Retinal pigment epithelial cell (primary cell): ENCODE measurements at regions not wholly inside any gene's neighbourhood (a gene's known extent, or its start where the extent isn't known, plus 50 kb on each side); places are given as distances from the start of the nearest gene placed in this dataset.
A peak's percentile ranks its signal among the peaks of the same experiment; 100 is the strongest.

Experiments used
- DNase-seq: peaks from one replicate; pipeline ENCODE4 v3.0.0-alpha.2; 2010; ENCODE audit warnings: low read depth
- H3K4me3 ChIP-seq: 2 replicates; pipeline ENCODE4 v1.5.1; 2011; ENCODE audit warnings: mild to moderate bottlenecking, low read length, control low read depth, moderate library complexity
- CTCF ChIP-seq: conservative IDR thresholded peaks from 2 replicates; pipeline ENCODE4 v1.5.1; 2011; ENCODE audit warnings: low read depth, low read length, control low read depth, inconsistent platforms

GRCh38 chr1:55385402-55386018 lies 170.3 kb upstream of the USP24 start:
- no peak overlapping the region for H3K4me3 ChIP-seq
- TF ChIP-seq CTCF: no peak
- DNase-seq: no peak

- DNase-seq: no peak
- TF ChIP-seq CTCF: no peak
- no peak overlapping the region for H3K4me3 ChIP-seq
These were observed 169.5 kb upstream of the USP24 start for GRCh38 chr1:55384637-55385036.

GRCh38 chr1:55382806-55383305 lies 167.7 kb upstream of the USP24 start:
- H3K4me3 ChIP-seq: no peak overlapping the region
- no peak for DNase-seq
- no peak for TF ChIP-seq CTCF

GRCh38 chr1:55381983-55382382 lies 166.8 kb upstream of the USP24 start:
- no peak for DNase-seq
- TF ChIP-seq CTCF: no peak
- H3K4me3 ChIP-seq: no peak overlapping the region

GRCh38 chr1:55381491-55381890 lies 166.3 kb upstream of the USP24 start:
- TF ChIP-seq CTCF: no peak
- no peak for DNase-seq
- H3K4me3 ChIP-seq: no peak overlapping the region

- no peak overlapping the region for H3K4me3 ChIP-seq
- TF ChIP-seq CTCF: no peak
- no peak for DNase-seq
These were observed 165.3 kb upstream of the USP24 start for GRCh38 chr1:55380355-55380970.

- DNase-seq: no peak
- no peak overlapping the region for H3K4me3 ChIP-seq
- TF ChIP-seq CTCF: peak; percentile 89
These were observed 163.4 kb upstream of the USP24 start for GRCh38 chr1:55378582-55378981.
